VCaP (cell line): ENCODE measurements at regions not wholly inside any gene's neighbourhood (a gene's known extent, or its start where the extent isn't known, plus 50 kb on each side); places are given as distances from the start of the nearest gene placed in this dataset.
"Not testable (repeated sequence)": the region's sequence is repeated elsewhere in the genome, so short reads cannot be mapped to it uniquely, and the experiment has no call there.

Experiments
- H3K27ac ChIP-seq: fragments of 450-650 bp; 2 replicates; pipeline ENCODE4 v1.5.1; 2017
- TF ChIP-seq, protein P1 (sequence below): fragments of 450-650 bp; conservative IDR thresholded peaks from 2 replicates; pipeline ENCODE4 v1.5.1; 2017; ENCODE audit warnings: mild to moderate bottlenecking, moderate library complexity

GRCh38 chr2:37576831-37577230, 94.6 kb downstream of the CDC42EP3 start:
- no peak overlapping the region for H3K27ac ChIP-seq

GRCh38 chr2:37579192-37579713, 92.2 kb downstream of the CDC42EP3 start:
- no peak overlapping the region for H3K27ac ChIP-seq
- TF ChIP-seq, protein P1, sequence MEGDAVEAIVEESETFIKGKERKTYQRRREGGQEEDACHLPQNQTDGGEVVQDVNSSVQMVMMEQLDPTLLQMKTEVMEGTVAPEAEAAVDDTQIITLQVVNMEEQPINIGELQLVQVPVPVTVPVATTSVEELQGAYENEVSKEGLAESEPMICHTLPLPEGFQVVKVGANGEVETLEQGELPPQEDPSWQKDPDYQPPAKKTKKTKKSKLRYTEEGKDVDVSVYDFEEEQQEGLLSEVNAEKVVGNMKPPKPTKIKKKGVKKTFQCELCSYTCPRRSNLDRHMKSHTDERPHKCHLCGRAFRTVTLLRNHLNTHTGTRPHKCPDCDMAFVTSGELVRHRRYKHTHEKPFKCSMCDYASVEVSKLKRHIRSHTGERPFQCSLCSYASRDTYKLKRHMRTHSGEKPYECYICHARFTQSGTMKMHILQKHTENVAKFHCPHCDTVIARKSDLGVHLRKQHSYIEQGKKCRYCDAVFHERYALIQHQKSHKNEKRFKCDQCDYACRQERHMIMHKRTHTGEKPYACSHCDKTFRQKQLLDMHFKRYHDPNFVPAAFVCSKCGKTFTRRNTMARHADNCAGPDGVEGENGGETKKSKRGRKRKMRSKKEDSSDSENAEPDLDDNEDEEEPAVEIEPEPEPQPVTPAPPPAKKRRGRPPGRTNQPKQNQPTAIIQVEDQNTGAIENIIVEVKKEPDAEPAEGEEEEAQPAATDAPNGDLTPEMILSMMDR, result no peak

More at GRCh38 chr2:37576831-37577230, 94.6 kb downstream of the CDC42EP3 start:
- TF ChIP-seq, protein P1, result no peak

DNA sequence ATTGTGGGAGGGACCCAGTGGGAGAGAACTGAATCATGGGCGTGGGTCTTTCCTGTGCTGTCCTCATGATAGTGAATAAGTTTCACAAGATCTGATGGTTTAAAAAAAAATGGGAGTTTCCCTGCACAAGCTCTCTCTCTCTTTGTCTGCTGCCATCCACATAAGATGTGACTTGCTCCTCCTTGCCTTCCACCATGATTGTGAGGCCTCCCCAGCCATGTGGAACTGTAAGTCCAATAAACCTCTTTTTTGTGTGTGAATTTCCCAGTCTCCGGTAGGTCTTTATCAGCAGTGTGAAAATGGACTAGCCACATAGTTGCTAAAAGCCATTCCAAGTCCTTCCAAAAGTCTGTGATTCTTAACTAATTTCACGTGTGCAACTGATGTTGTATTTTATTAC, 91.5 kb downstream of the CDC42EP3 start:
- H3K27ac ChIP-seq, result not testable (repeated sequence)

- TF ChIP-seq, protein P1, result no peak
Measured at GRCh38 chr2:37581433-37581832, 90.0 kb downstream of the CDC42EP3 start.

GRCh38 chr2:37582481-37583220, 88.8 kb downstream of the CDC42EP3 start:
- TF ChIP-seq, protein P1, result no peak
- H3K27ac ChIP-seq, result no peak overlapping the region

More at GRCh38 chr2:37581433-37581832, 90.0 kb downstream of the CDC42EP3 start:
- no peak overlapping the region for H3K27ac ChIP-seq

- no peak overlapping the region for H3K27ac ChIP-seq
Measured at GRCh38 chr2:37583402-37583801, 88.0 kb downstream of the CDC42EP3 start.

DNA sequence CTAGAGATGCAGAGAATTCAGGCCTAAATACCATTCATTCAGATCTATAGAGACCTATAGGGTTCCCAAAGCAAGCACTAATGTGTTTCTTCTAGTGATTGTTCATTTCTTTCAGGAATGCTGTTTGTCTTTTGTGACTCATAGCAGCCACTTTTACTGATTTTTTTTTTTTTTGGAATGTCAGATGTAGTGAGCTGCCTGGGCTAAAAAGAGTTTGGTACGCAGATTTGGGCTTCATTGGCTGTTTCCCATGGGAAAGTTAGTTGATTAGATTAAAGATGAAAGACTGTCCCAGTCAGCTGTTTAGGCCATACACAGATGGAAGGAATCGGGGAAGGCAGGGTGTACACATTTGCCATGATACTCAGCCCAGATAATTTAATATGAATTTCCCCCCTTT, 87.6 kb downstream of the CDC42EP3 start:
- TF ChIP-seq, protein P1, result no peak
- no peak overlapping the region for H3K27ac ChIP-seq

More at GRCh38 chr2:37583402-37583801, 88.0 kb downstream of the CDC42EP3 start:
- TF ChIP-seq, protein P1, result no peak
